ENCODE measurements at regions not wholly inside any gene's neighbourhood (a gene's known extent, or its start where the extent isn't known, plus 50 kb on each side); places are given as distances from the start of the nearest gene placed in this dataset.

GRCh38 chr18:28439870-28440269 lies 262.9 kb upstream of the CDH2 start:
- TF ChIP-seq EZH2phosphoT487 (IDR thresholded peaks at IDR 0.05; ENCODE audit: borderline replicate concordance) (no peak), CTCF (conservative IDR thresholded peaks at IDR 0.05; ENCODE audit: low read length) (no peak)
